Osteocyte (in vitro differentiated cells): ENCODE measurements at regions not wholly inside any gene's neighbourhood (a gene's known extent, or its start where the extent isn't known, plus 50 kb on each side); places are given as distances from the start of the nearest gene placed in this dataset.

Source experiments
- DNase-seq: peaks from one replicate; pipeline ENCODE4 v3.0.0; 2021; ENCODE audit warnings: mixed read lengths; ENCODE audit not compliant: unreplicated experiment; ENCODE audit errors: extremely low spot score
- H3K27ac Mint-ChIP-seq: one replicate; pipeline ENCODE4 v1.8.0; 2021; ENCODE audit warnings: mild to moderate bottlenecking, mixed read lengths; ENCODE audit not compliant: unreplicated experiment
- H3K27me3 Mint-ChIP-seq: one replicate; pipeline ENCODE4 v1.8.0; 2021; ENCODE audit warnings: mixed read lengths; ENCODE audit not compliant: unreplicated experiment
- H3K36me3 Mint-ChIP-seq: one replicate; pipeline ENCODE4 v1.8.0; 2021; ENCODE audit warnings: mixed read lengths; ENCODE audit not compliant: unreplicated experiment
- H3K4me1 Mint-ChIP-seq: one replicate; pipeline ENCODE4 v1.8.0; 2021; ENCODE audit warnings: mixed read lengths; ENCODE audit not compliant: unreplicated experiment
- H3K4me3 Mint-ChIP-seq: one replicate; pipeline ENCODE4 v1.8.0; 2021; ENCODE audit warnings: mild to moderate bottlenecking, moderate library complexity, mixed read lengths; ENCODE audit not compliant: unreplicated experiment
- H3K9me3 Mint-ChIP-seq: one replicate; pipeline ENCODE4 v1.8.0; 2021; ENCODE audit warnings: mixed read lengths; ENCODE audit not compliant: unreplicated experiment
- TF ChIP-seq, protein P1 (sequence below): fragments of 200-600 bp; sonication (generic); IDR thresholded peaks from 2 replicates; pipeline ENCODE4 v1.5.0; 2021; ENCODE audit warnings: antibody characterized with exemption, mild to moderate bottlenecking, moderate library complexity

DNA sequence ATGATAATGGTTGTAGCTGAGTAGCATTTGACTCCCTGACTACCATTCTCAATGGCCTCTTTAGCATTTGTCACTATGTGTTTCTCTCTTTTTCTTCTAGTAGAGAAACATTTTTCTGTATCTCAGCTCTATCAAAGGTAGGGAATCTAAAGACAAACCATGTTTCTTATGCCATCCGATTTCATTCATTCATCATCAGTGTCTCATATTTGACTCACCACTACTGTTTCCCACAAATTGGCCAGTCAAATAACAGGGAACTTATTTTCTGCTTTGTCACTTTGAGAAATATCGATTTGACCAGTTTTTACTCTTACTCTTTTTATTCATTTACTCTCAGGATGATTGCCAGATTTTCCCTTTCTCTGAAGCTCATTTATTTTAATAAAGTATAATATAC is 282.3 kb downstream of the TMEM167A start:
- no peaks in the 10 kb centered on the region for H3K36me3 Mint-ChIP-seq
- no peaks in the 10 kb centered on the region for H3K9me3 Mint-ChIP-seq
- H3K4me1 Mint-ChIP-seq, result no peaks in the 10 kb centered on the region
- H3K27me3 Mint-ChIP-seq, result peaks cover 5% of the 10 kb centered on the region
- TF ChIP-seq, protein P1, sequence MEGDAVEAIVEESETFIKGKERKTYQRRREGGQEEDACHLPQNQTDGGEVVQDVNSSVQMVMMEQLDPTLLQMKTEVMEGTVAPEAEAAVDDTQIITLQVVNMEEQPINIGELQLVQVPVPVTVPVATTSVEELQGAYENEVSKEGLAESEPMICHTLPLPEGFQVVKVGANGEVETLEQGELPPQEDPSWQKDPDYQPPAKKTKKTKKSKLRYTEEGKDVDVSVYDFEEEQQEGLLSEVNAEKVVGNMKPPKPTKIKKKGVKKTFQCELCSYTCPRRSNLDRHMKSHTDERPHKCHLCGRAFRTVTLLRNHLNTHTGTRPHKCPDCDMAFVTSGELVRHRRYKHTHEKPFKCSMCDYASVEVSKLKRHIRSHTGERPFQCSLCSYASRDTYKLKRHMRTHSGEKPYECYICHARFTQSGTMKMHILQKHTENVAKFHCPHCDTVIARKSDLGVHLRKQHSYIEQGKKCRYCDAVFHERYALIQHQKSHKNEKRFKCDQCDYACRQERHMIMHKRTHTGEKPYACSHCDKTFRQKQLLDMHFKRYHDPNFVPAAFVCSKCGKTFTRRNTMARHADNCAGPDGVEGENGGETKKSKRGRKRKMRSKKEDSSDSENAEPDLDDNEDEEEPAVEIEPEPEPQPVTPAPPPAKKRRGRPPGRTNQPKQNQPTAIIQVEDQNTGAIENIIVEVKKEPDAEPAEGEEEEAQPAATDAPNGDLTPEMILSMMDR, result no peak
- no peak for DNase-seq
- H3K4me3 Mint-ChIP-seq, result no peak overlapping the region
- H3K27ac Mint-ChIP-seq, result no peak overlapping the region

DNA sequence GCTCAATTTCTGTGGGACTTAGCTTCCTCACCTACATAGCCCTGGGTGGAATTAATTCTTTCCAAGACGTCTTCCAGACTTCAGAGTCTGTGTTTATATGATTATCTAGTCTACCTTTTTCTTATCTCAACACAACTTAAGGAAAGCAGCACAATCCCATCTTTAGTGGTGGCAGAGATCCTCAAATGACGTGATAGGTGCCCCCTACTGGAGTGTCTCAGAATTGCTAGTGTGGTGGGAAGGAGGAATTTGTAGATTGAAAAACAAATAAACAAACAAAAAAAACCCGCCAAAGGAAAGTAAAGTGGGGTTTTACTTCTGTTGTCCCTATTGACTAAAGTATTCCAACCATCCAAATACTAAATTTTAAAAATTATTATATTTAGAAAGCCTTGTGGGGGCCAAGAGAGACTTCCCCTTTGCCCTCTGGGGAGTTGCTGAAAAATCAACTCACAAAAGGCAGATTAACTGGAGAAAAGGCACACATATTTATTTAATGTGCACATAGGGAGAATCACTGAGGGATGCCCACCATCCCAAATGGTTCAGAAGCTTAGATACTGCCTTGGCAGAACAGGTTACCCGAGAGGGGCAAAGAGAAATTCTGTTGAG is 283.3 kb downstream of the TMEM167A start:
- Mint-ChIP-seq H3K27me3 (peaks cover 5% of the 10 kb centered on the region), H3K36me3 (no peaks in the 10 kb centered on the region), H3K4me3 (no peak overlapping the region), H3K9me3 (no peaks in the 10 kb centered on the region), H3K4me1 (no peaks in the 10 kb centered on the region), H3K27ac (no peak overlapping the region)
- DNase-seq, result no peak
- TF ChIP-seq, protein P1, result peak; percentile 64

DNA sequence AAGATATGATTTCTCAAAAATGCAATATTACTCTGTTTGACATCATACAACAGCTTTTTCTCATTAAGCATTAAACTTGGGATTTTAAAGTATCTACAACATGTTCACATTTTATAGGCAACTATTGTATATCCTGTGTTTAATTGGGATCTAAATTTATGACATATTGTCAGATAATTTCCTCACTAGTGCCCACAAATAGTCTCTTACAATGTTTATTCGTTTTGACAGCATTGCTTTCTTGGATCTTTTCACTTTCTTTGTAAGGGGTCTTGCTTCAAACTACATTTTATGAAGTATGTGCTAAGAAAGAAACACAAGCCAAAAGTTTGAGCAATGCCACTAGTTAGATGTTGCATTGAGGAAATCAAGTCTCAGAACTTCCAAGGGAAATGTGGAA is 285.1 kb downstream of the TMEM167A start:
- H3K36me3 Mint-ChIP-seq, result no peaks in the 10 kb centered on the region
- peaks cover 5% of the 10 kb centered on the region for H3K27me3 Mint-ChIP-seq
- no peak overlapping the region for H3K27ac Mint-ChIP-seq
- H3K4me1 Mint-ChIP-seq, result no peaks in the 10 kb centered on the region
- H3K9me3 Mint-ChIP-seq, result no peaks in the 10 kb centered on the region
- no peak for DNase-seq
- TF ChIP-seq, protein P1, result no peak
- H3K4me3 Mint-ChIP-seq, result no peak overlapping the region

DNA sequence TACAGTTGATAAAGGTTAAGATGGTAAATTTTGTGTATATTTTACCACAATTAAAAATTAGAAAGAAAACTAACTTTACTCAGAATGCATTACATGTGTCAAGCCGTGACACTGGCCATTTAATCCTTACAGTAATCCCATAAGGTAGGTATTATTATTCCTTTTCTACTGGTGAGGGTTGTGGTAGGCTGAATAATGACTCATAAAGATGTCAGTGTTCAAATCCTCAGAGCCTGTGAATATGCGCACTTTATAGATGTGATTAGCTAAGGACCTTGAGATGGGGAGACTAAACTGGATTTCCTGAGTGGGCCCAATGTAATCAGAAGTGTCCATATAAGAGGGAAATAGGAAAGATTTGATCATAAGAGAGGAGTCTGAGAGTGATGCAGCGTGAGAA is 288.1 kb downstream of the TMEM167A start:
- Mint-ChIP-seq H3K4me3 (no peak overlapping the region), H3K9me3 (no peaks in the 10 kb centered on the region), H3K4me1 (no peaks in the 10 kb centered on the region), H3K36me3 (no peaks in the 10 kb centered on the region), H3K27ac (no peak overlapping the region), H3K27me3 (no peaks in the 10 kb centered on the region)
- TF ChIP-seq, protein P1, result no peak
- no peak for DNase-seq

DNA sequence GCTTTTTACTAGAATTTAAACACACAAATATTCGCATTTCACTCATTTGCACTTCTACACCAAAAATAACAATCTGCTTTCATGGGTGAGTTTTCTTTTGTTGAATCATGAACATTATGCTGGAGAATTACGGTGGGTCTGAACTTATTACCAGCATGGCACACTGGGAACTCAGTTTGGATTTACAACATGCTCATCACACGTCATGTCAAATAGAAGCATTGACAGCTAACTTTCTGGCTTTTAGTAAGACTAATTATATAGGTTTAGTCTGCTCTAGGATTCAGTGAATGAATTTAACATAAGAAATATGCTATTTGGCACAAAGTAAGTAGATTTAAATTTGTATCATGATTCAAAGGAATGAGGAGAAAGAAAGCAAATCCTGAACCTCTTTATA is 290.4 kb downstream of the TMEM167A start:
- H3K4me3 Mint-ChIP-seq, result no peak overlapping the region
- H3K36me3 Mint-ChIP-seq, result no peaks in the 10 kb centered on the region
- DNase-seq, result no peak
- TF ChIP-seq, protein P1, result no peak
- H3K9me3 Mint-ChIP-seq, result no peaks in the 10 kb centered on the region
- H3K27me3 Mint-ChIP-seq, result peaks cover 2% of the 10 kb centered on the region
- H3K27ac Mint-ChIP-seq, result no peak overlapping the region
- H3K4me1 Mint-ChIP-seq, result no peaks in the 10 kb centered on the region
